GM10248 (cell line): ENCODE measurements at regions not wholly inside any gene's neighbourhood (a gene's known extent, or its start where the extent isn't known, plus 50 kb on each side); places are given as distances from the start of the nearest gene placed in this dataset.

Source experiments
- CTCF ChIA-PET: fragments of 300-600 bp; sonication (Branson Sonifier 250); formaldehyde crosslinking; extraction: SDS; loops from one replicate; lab custom pipeline; 2021; ENCODE audit warnings: antibody characterized with exemption; lab: Yijun Ruan, JAX
- POLR2A ChIA-PET: fragments of 350-650 bp; sonication (Branson Sonifier 250); formaldehyde crosslinking; extraction: SDS; loops from one replicate; lab custom pipeline; 2020; ENCODE audit warnings: antibody characterized with exemption; lab: Yijun Ruan, JAX
- DNase-seq: peaks from one replicate; pipeline ENCODE4 v3.0.0; 2012; ENCODE audit errors: extremely low spot score
- TF ChIP-seq, protein P1 (sequence below): IDR thresholded peaks from 2 replicates; pipeline ENCODE4 v1.5.1; 2012; ENCODE audit warnings: mild to moderate bottlenecking, low read depth; ENCODE audit errors: extremely low read depth, missing control alignments, control extremely low read depth

DNA sequence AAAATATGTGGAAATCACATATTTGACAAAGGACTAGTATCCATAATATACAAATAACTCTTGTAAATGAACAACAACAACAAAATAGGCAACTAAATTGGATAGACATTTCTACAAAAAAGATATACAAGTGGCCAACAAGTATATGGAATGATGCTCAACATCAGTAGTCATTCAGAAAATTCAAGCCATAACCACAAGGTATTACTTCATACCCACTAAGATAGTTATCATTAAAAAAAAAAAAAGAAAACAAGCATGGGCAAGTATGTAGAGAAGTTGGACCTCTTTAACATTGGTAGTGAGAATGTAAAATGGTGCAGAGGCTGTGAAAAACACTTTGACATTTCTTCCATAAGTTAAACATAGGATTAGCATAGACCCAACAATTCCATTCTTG, 80.8 kb downstream of the CYP26A1 start:
- TF ChIP-seq, protein P1, sequence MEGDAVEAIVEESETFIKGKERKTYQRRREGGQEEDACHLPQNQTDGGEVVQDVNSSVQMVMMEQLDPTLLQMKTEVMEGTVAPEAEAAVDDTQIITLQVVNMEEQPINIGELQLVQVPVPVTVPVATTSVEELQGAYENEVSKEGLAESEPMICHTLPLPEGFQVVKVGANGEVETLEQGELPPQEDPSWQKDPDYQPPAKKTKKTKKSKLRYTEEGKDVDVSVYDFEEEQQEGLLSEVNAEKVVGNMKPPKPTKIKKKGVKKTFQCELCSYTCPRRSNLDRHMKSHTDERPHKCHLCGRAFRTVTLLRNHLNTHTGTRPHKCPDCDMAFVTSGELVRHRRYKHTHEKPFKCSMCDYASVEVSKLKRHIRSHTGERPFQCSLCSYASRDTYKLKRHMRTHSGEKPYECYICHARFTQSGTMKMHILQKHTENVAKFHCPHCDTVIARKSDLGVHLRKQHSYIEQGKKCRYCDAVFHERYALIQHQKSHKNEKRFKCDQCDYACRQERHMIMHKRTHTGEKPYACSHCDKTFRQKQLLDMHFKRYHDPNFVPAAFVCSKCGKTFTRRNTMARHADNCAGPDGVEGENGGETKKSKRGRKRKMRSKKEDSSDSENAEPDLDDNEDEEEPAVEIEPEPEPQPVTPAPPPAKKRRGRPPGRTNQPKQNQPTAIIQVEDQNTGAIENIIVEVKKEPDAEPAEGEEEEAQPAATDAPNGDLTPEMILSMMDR, result no peak
- ChIA-PET CTCF (no interaction called here), POLR2A (no interaction called here)
- DNase-seq, result no peak

DNA sequence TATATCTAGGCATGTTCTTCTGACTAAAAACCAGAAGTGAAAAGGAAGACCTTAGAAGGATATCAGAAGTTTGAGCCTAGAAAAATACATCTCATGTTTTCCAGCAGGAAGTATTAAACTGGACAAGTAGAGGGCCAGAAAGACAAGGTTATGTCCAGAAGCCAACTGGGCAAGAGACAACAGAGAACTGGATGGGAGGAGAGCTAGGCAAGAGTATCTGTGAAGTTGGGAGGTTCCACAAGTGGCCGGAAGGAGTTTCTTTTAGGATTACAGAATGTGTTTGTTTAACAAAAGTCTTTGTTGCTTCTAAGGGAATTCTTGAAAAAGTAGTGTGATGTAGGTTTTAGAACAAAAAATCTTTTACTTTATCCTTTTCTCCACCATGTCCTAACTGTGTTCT, 86.4 kb downstream of the CYP26A1 start:
- TF ChIP-seq, protein P1, result no peak
- ChIA-PET POLR2A (no interaction called here), CTCF (no interaction called here)
- no peak for DNase-seq

DNA sequence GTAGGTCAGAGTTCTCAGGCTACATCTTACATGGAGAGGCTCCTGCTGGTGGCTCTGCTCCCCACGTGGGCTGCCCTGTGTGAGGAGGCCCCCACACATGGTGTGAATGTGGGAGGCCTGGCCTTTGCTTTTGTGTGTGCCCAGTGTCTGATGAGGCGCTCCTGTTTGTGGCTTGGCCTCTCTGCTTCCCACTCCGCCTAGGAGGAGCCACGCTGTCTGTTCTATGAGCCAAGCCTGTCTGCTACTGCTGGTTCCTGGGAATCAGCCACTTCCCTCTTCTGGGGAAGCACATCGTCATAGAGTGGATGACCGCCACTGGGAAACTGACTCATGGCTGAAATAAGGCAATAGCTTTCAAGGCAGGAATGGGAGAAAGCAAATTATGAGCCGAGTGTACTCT, 87.1 kb downstream of the CYP26A1 start:
- ChIA-PET POLR2A (no interaction called here), CTCF (no interaction called here)
- no peak for DNase-seq
- TF ChIP-seq, protein P1, result no peak

DNA sequence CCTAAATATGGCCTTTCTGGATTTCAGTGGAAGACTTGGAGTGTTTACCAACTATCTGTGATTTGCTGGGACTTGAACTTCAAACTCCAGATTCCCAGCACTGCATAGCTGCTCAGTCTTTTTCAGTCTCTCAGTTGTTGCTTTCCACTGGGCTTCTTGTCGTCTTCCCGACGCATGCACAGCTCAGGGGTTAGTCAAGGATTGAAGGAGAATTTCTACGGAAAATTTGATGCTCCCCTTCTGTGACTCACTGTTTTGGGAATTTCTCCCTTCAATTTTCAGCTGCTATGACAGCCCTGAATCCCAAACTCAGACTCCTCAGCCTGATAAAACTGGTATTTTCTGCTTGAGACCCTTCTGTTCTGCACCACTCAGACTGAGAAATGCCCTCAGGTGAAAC, 91.7 kb downstream of the CYP26A1 start:
- ChIA-PET POLR2A (no interaction called here), CTCF (no interaction called here)
- DNase-seq, result no peak
- TF ChIP-seq, protein P1, result no peak

DNA sequence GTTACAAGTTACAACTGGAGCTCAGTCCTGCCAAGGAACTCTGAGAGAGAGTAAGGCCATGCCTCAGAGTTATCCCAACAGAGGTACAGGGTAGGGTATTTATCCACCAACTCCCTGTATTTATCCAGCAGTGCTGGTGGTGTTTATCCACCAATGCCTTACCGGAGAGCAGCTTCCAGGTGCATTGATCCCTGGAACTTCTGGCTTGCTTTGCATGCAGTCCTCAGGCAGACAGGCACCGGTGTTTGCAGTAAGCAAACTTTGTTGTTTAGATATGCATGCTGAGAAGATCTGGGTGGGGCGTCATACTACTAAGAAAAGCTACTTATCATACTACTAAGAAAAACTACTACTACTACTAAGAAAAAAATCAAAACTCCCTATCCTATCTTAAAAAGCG, 92.4 kb downstream of the CYP26A1 start:
- CTCF ChIA-PET, result interaction anchor here (1.2 kb wide), 1 partner anchor 10 kb away, joined by 3 read pairs; no protein-coding TSS in a partner anchor
- no peak for DNase-seq
- POLR2A ChIA-PET, result no interaction called here
- TF ChIP-seq, protein P1, result no peak

DNA sequence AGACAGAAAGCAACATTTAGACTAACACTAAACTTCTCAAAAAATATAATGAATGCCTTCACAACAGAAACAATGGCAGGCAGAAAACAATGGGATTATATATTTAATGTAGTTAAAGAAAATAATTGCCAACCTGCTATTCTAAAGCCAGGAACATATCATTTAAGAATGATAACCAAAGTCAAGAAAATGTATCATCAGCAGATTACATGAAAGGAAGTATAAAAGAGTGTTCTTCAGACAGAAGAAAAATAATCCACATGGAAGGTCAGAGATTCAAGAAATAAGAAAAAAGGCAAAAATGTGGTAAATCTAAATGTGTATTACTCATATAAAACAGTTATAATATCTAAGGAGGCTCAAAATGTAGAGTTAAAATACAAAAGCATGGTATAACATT, 98.1 kb downstream of the CYP26A1 start:
- TF ChIP-seq, protein P1, result no peak
- ChIA-PET CTCF (no interaction called here), POLR2A (no interaction called here)
- DNase-seq, result no peak
